Mucosa of rectum (tissue), 2 donors: ENCODE measurements at regions not wholly inside any gene's neighbourhood (a gene's known extent, or its start where the extent isn't known, plus 50 kb on each side); places are given as distances from the start of the nearest gene placed in this dataset.
"Not testable (repeated sequence)": the region's sequence is repeated elsewhere in the genome, so short reads cannot be mapped to it uniquely, and the experiment has no call there.

ENCODE experiments used
- H3K27ac ChIP-seq, 2 donors: one replicate each; pipeline ENCODE4 v1.7.0; 2013; ENCODE audit warnings: inconsistent platforms in 2 of 2, low read depth in 2 of 2, low read length in 2 of 2
- H3K27me3 ChIP-seq, 2 donors: one replicate each; pipeline ENCODE4 v1.7.0; 2013; ENCODE audit warnings: low read length in 2 of 2; ENCODE audit not compliant: control insufficient read depth in 2 of 2, insufficient read depth in 2 of 2
- H3K36me3 ChIP-seq, 2 donors: one replicate each; pipeline ENCODE4 v1.7.0; 2013; ENCODE audit warnings: low read length in 2 of 2; ENCODE audit not compliant: control insufficient read depth in 2 of 2, insufficient read depth in 2 of 2
- H3K4me1 ChIP-seq, 2 donors: one replicate each; pipeline ENCODE4 v1.7.0; 2013; ENCODE audit warnings: low read length in 2 of 2, mild to moderate bottlenecking in 1 of 2; ENCODE audit not compliant: control insufficient read depth in 2 of 2, insufficient read depth in 2 of 2
- H3K4me3 ChIP-seq, 2 donors: one replicate each; pipeline ENCODE4 v1.7.0; 2013; ENCODE audit warnings: low read length in 2 of 2
- H3K9ac ChIP-seq, 2 donors: one replicate each; pipeline ENCODE4 v1.7.0; 2013; ENCODE audit warnings: low read length in 2 of 2, low read depth in 1 of 2, mild to moderate bottlenecking in 1 of 2
- H3K9me3 ChIP-seq, 2 donors: one replicate each; pipeline ENCODE4 v1.7.0; 2013; ENCODE audit warnings: low read length in 2 of 2; ENCODE audit not compliant: control insufficient read depth in 2 of 2
- donor health status: healthy.
- donor health status: Normal muscosa, but diverticular disease.

- Histone ChIP-seq H3K36me3 (no peaks in the 10 kb centered on the region), H3K9me3 (no peaks in the 10 kb centered on the region), H3K27me3 (no peaks in the 10 kb centered on the region), H3K27ac (no peak overlapping the region), H3K4me3 (no peak overlapping the region), H3K4me1 (no peaks in the 10 kb centered on the region), H3K9ac (no peak overlapping the region)
Measured at GRCh38 chr20:51169813-51170212, 146.9 kb upstream of the KCNG1 start.

GRCh38 chr20:51167911-51168310 lies 145.0 kb upstream of the KCNG1 start:
- H3K9ac ChIP-seq, H3K36me3 ChIP-seq, H3K27ac ChIP-seq, H3K4me1 ChIP-seq, H3K9me3 ChIP-seq, H3K27me3 ChIP-seq, H3K4me3 ChIP-seq: not testable (repeated sequence)

- Histone ChIP-seq H3K4me1 (no peaks in the 10 kb centered on the region), H3K9ac (no peak overlapping the region), H3K36me3 (no peaks in the 10 kb centered on the region), H3K4me3 (no peak overlapping the region), H3K27me3 (no peaks in the 10 kb centered on the region), H3K27ac (no peak overlapping the region), H3K9me3 (no peaks in the 10 kb centered on the region)
Measured at GRCh38 chr20:51166489-51166888, 143.6 kb upstream of the KCNG1 start.

GRCh38 chr20:51165131-51165530 lies 142.2 kb upstream of the KCNG1 start:
- Histone ChIP-seq H3K27ac (no peak overlapping the region), H3K36me3 (no peaks in the 10 kb centered on the region), H3K9ac (no peak overlapping the region), H3K4me3 (no peak overlapping the region), H3K9me3 (no peaks in the 10 kb centered on the region), H3K4me1 (no peaks in the 10 kb centered on the region), H3K27me3 (no peaks in the 10 kb centered on the region)

- Histone ChIP-seq H3K9ac (no peak overlapping the region), H3K9me3 (no peaks in the 10 kb centered on the region), H3K27ac (no peak overlapping the region), H3K27me3 (no peaks in the 10 kb centered on the region), H3K4me3 (no peak overlapping the region), H3K4me1 (no peaks in the 10 kb centered on the region), H3K36me3 (no peaks in the 10 kb centered on the region)
Measured at GRCh38 chr20:51164731-51165130, 141.8 kb upstream of the KCNG1 start.

- Histone ChIP-seq H3K4me1 (no peaks in the 10 kb centered on the region), H3K36me3 (no peaks in the 10 kb centered on the region), H3K27ac (no peak overlapping the region), H3K4me3 (no peak overlapping the region), H3K9ac (no peak overlapping the region), H3K27me3 (no peaks in the 10 kb centered on the region), H3K9me3 (no peaks in the 10 kb centered on the region)
Measured at GRCh38 chr20:51163996-51164600, 141.2 kb upstream of the KCNG1 start.

- peaks cover 2 to 5% of the 10 kb centered on the region in 2 donors for H3K27me3 ChIP-seq
- H3K4me3 ChIP-seq: no peak overlapping the region
- no peaks in the 10 kb centered on the region for H3K4me1 ChIP-seq
- no peaks in the 10 kb centered on the region for H3K9me3 ChIP-seq
- H3K9ac ChIP-seq: no peak overlapping the region
- no peaks in the 10 kb centered on the region for H3K36me3 ChIP-seq
- no peak overlapping the region for H3K27ac ChIP-seq
Measured at GRCh38 chr20:51162015-51162414, 139.1 kb upstream of the KCNG1 start.

- H3K27me3 ChIP-seq: peaks cover 5 to 6% of the 10 kb centered on the region in 2 donors
- no peak overlapping the region for H3K27ac ChIP-seq
- peaks cover 0 to 3% of the 10 kb centered on the region in 2 donors for H3K4me1 ChIP-seq
Measured at GRCh38 chr20:51160821-51161220, 137.9 kb upstream of the KCNG1 start.

GRCh38 chr20:51159981-51160380 lies 137.1 kb upstream of the KCNG1 start:
- Histone ChIP-seq H3K27ac (no peak overlapping the region), H3K27me3 (peaks cover 5 to 6% of the 10 kb centered on the region in 2 donors), H3K4me1 (peaks cover 0 to 3% of the 10 kb centered on the region in 2 donors), H3K36me3 (no peaks in the 10 kb centered on the region), H3K4me3 (no peak overlapping the region), H3K9ac (no peak overlapping the region), H3K9me3 (no peaks in the 10 kb centered on the region)

More at GRCh38 chr20:51160821-51161220, 137.9 kb upstream of the KCNG1 start:
- no peaks in the 10 kb centered on the region for H3K9me3 ChIP-seq
- H3K4me3 ChIP-seq: no peak overlapping the region
- H3K36me3 ChIP-seq: no peaks in the 10 kb centered on the region
- H3K9ac ChIP-seq: no peak overlapping the region

GRCh38 chr20:51159303-51159702 lies 136.4 kb upstream of the KCNG1 start:
- Histone ChIP-seq H3K9ac (no peak overlapping the region), H3K27me3 (peaks cover 5 to 6% of the 10 kb centered on the region in 2 donors), H3K4me3 (no peak overlapping the region), H3K4me1 (peaks cover 0 to 3% of the 10 kb centered on the region in 2 donors), H3K9me3 (no peaks in the 10 kb centered on the region), H3K27ac (no peak overlapping the region), H3K36me3 (no peaks in the 10 kb centered on the region)

- Histone ChIP-seq H3K4me3 (no peak overlapping the region), H3K9me3 (no peaks in the 10 kb centered on the region), H3K4me1 (peaks cover 0 to 3% of the 10 kb centered on the region in 2 donors), H3K9ac (no peak overlapping the region), H3K27me3 (peaks cover 5 to 8% of the 10 kb centered on the region in 2 donors), H3K27ac (no peak overlapping the region), H3K36me3 (no peaks in the 10 kb centered on the region)
Measured at GRCh38 chr20:51158226-51158625, 135.3 kb upstream of the KCNG1 start.
